MCF 10A (cell line): ENCODE measurements at regions not wholly inside any gene's neighbourhood (a gene's known extent, or its start where the extent isn't known, plus 50 kb on each side); places are given as distances from the start of the nearest gene placed in this dataset.

Experiments used
- BruUV-seq: library from RNA; stranded (reverse); fragments of 400-500 nt; replicated peaks from 2 replicates; lab custom pipeline; 2021; lab: Mats Ljungman, UMichigan
- CTCF ChIA-PET: fragments of 300-600 bp; sonication (Branson Sonifier 250); formaldehyde crosslinking; extraction: SDS; loops from one replicate; lab custom pipeline; 2021; ENCODE audit warnings: antibody characterized with exemption, inconsistent platforms; lab: Yijun Ruan, JAX
- POLR2A ChIA-PET: fragments of 300-600, 350-650 bp; sonication (Branson Sonifier 250); formaldehyde crosslinking; extraction: SDS; loops from one replicate; lab custom pipeline; 2020; ENCODE audit warnings: antibody characterized with exemption, inconsistent platforms; lab: Yijun Ruan, JAX
- DNase-seq: peaks from one replicate; pipeline ENCODE4 v3.0.0-alpha.2; 2018; ENCODE audit not compliant: unreplicated experiment
- H3K27ac Mint-ChIP-seq: one replicate; pipeline ENCODE4 v1.8.0; 2022; ENCODE audit warnings: mild to moderate bottlenecking, low read depth, mixed read lengths; ENCODE audit not compliant: unreplicated experiment
- H3K27me3 Mint-ChIP-seq: one replicate; pipeline ENCODE4 v1.8.0; 2022; ENCODE audit warnings: mixed read lengths; ENCODE audit not compliant: insufficient read depth, unreplicated experiment
- H3K36me3 Mint-ChIP-seq: one replicate; pipeline ENCODE4 v1.8.0; 2022; ENCODE audit warnings: mild to moderate bottlenecking, moderate library complexity, mixed read lengths; ENCODE audit not compliant: insufficient read depth, unreplicated experiment
- H3K4me1 Mint-ChIP-seq: one replicate; pipeline ENCODE4 v1.8.0; 2022; ENCODE audit warnings: mixed read lengths; ENCODE audit not compliant: insufficient read depth, unreplicated experiment
- H3K4me3 Mint-ChIP-seq: one replicate; pipeline ENCODE4 v1.8.0; 2022; ENCODE audit warnings: mild to moderate bottlenecking, moderate library complexity, mixed read lengths; ENCODE audit not compliant: unreplicated experiment
- H3K9me3 Mint-ChIP-seq: one replicate; pipeline ENCODE4 v1.8.0; 2022; ENCODE audit warnings: mixed read lengths; ENCODE audit not compliant: unreplicated experiment
- intact Hi-C: fragments of 100-400 bp; cut with micrococcal nuclease; formaldehyde crosslinking; loops from 2 replicates; pipeline ENCODE4 v1.14.1; 2022
- TF ChIP-seq, protein P1 (sequence below): fragments of 200-600 bp; IDR thresholded peaks from one replicate; pipeline ENCODE4 v1.8.0; 2022; ENCODE audit warnings: antibody characterized with exemption, mild to moderate bottlenecking; ENCODE audit not compliant: unreplicated experiment

DNA sequence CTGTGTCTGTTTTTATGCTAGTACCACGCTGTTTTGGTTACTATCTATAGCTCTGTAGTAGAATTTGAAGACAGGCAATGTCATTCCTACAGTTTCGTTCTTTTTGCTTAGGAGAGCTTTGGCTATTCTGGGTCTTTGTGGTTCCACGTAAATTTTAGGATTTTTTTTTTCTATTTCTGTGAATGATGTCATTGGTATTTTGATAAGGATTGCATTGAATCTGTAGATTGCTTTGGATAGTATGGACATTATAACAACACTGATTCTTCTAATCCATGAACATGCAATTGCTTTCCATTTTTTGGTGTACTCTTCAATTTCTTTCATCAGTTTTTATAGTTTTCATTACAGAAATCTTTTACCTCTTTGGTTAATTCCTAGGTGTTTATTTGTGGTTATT lies 345.2 kb downstream of the TMEM121 start:
- TF ChIP-seq, protein P1, sequence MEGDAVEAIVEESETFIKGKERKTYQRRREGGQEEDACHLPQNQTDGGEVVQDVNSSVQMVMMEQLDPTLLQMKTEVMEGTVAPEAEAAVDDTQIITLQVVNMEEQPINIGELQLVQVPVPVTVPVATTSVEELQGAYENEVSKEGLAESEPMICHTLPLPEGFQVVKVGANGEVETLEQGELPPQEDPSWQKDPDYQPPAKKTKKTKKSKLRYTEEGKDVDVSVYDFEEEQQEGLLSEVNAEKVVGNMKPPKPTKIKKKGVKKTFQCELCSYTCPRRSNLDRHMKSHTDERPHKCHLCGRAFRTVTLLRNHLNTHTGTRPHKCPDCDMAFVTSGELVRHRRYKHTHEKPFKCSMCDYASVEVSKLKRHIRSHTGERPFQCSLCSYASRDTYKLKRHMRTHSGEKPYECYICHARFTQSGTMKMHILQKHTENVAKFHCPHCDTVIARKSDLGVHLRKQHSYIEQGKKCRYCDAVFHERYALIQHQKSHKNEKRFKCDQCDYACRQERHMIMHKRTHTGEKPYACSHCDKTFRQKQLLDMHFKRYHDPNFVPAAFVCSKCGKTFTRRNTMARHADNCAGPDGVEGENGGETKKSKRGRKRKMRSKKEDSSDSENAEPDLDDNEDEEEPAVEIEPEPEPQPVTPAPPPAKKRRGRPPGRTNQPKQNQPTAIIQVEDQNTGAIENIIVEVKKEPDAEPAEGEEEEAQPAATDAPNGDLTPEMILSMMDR, result no peak
- no peak for DNase-seq
- CTCF ChIA-PET, result no interaction called here
- Mint-ChIP-seq H3K9me3 (peaks cover 26% of the 10 kb centered on the region), H3K27ac (no peak overlapping the region), H3K4me1 (no peaks in the 10 kb centered on the region), H3K36me3 (no peaks in the 10 kb centered on the region), H3K27me3 (no peaks in the 10 kb centered on the region), H3K4me3 (no peak overlapping the region)
- intact Hi-C loops, result no loop called here
- no TSS peak for BruUV-seq
- POLR2A ChIA-PET, result no interaction called here

DNA sequence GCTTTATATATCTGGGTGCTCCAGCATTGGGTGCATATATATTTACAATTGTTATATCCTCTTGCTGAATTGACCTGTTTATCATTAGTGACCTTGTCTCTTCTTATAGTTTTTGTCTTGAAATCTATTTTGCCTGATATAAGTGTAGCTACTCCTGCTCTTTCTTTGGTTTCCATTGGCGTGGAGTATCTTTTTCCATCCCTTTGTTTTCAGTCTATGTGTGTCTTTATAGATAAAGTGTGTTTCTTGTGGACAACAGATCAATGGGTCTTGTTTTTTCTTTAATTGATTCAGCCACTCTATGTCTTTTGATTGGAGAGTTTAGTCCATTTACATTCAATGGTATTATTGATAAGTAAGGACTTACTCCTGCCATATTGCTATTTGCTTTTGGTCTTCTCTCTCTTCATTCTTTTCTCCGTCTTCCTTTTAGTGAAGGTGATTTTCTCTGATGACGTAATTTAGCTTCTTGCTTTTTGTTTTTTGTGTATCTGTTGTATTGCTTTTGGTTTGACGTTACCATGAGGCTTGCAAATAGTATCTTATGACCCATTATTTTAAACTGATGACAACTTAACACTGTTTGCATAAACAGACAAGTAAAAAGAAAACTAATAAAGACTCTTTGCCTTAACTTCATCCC lies 347.6 kb downstream of the TMEM121 start:
- Mint-ChIP-seq H3K4me1 (no peaks in the 10 kb centered on the region), H3K9me3 (peaks cover 28% of the 10 kb centered on the region), H3K4me3 (no peak overlapping the region), H3K36me3 (no peaks in the 10 kb centered on the region), H3K27ac (no peak overlapping the region), H3K27me3 (no peaks in the 10 kb centered on the region)
- no TSS peak for BruUV-seq
- ChIA-PET CTCF (no interaction called here), POLR2A (no interaction called here)
- TF ChIP-seq, protein P1, result no peak
- intact Hi-C loops, result no loop called here
- DNase-seq, result no peak

DNA sequence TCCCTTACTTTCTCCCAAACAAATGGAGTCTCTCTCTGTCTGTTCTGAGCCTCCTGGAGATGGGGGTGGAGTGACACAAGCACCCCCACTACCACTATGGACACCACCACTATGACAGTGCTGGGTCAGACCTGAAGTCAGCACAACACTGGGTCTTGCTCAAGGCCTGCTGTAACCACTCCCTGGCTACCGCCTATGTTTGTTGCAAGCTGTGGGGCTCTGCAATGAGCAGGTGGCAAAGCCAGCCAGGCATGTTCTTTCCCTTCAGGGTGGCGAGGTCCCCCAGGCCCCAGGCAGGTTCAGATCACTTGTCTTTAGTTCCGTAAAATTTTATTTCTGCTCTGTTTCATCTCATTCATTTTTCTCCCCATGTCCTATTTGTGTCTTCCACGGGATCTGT lies 349.8 kb downstream of the TMEM121 start:
- TF ChIP-seq, protein P1, result no peak
- no TSS peak for BruUV-seq
- Mint-ChIP-seq H3K36me3 (no peaks in the 10 kb centered on the region), H3K27ac (no peak overlapping the region), H3K27me3 (no peaks in the 10 kb centered on the region), H3K9me3 (peaks cover 28% of the 10 kb centered on the region), H3K4me3 (no peak overlapping the region), H3K4me1 (no peaks in the 10 kb centered on the region)
- intact Hi-C loops, result no loop called here
- POLR2A ChIA-PET, result no interaction called here
- DNase-seq, result no peak
- CTCF ChIA-PET, result interaction anchor here (0.6 to 0.7 kb wide), 2 partner anchors 40 to 135 kb away, joined by 3 read pairs; no protein-coding TSS in a partner anchor

DNA sequence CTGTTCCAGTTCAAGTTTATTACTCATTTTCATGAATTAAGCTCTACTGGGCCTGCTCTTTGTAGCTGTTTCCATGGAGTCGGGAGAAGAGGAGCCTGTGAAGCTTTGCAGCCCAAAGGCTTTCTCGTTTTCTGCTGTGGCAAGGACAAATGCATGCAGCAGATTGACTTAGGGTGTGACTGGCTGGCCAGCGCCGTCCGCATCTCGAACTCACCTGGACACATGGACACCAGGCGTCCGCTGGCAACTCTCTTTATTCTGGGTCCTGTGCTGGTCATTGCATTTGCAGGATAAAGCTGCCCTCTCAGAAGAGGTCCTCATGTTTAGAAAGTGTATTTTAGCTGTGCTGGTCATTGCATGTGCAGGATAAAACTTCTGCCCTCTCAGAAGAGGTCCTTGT lies 350.4 kb downstream of the TMEM121 start:
- POLR2A ChIA-PET, result no interaction called here
- H3K36me3 Mint-ChIP-seq, result no peaks in the 10 kb centered on the region
- peaks cover 28% of the 10 kb centered on the region for H3K9me3 Mint-ChIP-seq
- CTCF ChIA-PET, result no interaction called here
- no peaks in the 10 kb centered on the region for H3K27me3 Mint-ChIP-seq
- intact Hi-C loops, result no loop called here
- no TSS peak for BruUV-seq
- no peak for DNase-seq
- TF ChIP-seq, protein P1, result no peak
- H3K27ac Mint-ChIP-seq, result no peak overlapping the region
- H3K4me3 Mint-ChIP-seq, result no peak overlapping the region
- no peaks in the 10 kb centered on the region for H3K4me1 Mint-ChIP-seq
